ENCODE measurements at regions not wholly inside any gene's neighbourhood (a gene's known extent, or its start where the extent isn't known, plus 50 kb on each side); places are given as distances from the start of the nearest gene placed in this dataset.

DNA sequence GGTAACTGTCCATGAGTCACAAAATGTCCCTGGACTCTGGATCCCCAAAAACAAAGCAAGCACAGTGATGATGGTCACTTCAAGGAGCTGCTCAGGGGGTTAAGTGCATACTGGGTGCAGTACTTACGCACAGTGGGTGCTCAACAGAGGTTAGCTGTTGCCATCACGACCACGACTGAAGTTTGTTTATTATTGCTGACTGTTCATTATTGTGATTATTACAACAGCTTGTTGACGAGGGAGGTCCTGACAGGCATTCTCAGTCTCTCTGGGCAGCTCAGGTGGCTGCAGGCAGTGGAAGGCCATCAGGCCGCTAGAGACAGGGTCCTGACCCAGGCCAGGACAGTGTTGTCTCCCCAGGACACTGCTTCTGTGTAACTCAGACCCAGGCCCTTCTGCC lies 418.8 kb downstream of the SHANK2 start:
- Histone ChIP-seq H3K9me2 (replicated peaks; ENCODE audit: insufficient read depth, low read length) (no peaks in the 10 kb centered on the region), H3F3A (ENCODE audit: insufficient read depth) (no peaks in the 10 kb centered on the region), H3K27me3 (ENCODE audit: low read length) (no peaks in the 10 kb centered on the region), H3K36me3 (ENCODE audit: low read length) (no peaks in the 10 kb centered on the region), H3K9me3 (ENCODE audit: insufficient read depth, low read length) (no peaks in the 10 kb centered on the region), H4K20me1 (ENCODE audit: low read depth, low read length) (no peaks in the 10 kb centered on the region), H3K79me2 (ENCODE audit: insufficient read depth, low read length) (no peaks in the 10 kb centered on the region), H2AFZ (ENCODE audit: low read depth, low read length, severe bottlenecking) (no peak overlapping the region), H3K4me3 (ENCODE audit: insufficient read depth, low read length, poor library complexity, severe bottlenecking) (no peak overlapping the region), H3K4me2 (ENCODE audit: low read depth, low read length, poor library complexity, severe bottlenecking) (no peak overlapping the region), H3K27ac (ENCODE audit: low read depth, low read length) (no peak overlapping the region), H3K9ac (ENCODE audit: low read length) (no peak overlapping the region)
- no peak for TF ChIP-seq EZH2phosphoT487 (conservative IDR thresholded peaks at IDR 0.05; ENCODE audit: low read length)
- TF ChIP-seq, protein P1, sequence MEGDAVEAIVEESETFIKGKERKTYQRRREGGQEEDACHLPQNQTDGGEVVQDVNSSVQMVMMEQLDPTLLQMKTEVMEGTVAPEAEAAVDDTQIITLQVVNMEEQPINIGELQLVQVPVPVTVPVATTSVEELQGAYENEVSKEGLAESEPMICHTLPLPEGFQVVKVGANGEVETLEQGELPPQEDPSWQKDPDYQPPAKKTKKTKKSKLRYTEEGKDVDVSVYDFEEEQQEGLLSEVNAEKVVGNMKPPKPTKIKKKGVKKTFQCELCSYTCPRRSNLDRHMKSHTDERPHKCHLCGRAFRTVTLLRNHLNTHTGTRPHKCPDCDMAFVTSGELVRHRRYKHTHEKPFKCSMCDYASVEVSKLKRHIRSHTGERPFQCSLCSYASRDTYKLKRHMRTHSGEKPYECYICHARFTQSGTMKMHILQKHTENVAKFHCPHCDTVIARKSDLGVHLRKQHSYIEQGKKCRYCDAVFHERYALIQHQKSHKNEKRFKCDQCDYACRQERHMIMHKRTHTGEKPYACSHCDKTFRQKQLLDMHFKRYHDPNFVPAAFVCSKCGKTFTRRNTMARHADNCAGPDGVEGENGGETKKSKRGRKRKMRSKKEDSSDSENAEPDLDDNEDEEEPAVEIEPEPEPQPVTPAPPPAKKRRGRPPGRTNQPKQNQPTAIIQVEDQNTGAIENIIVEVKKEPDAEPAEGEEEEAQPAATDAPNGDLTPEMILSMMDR (IDR thresholded peaks at IDR 0.05; ENCODE audit: insufficient read depth, low read length, poor library complexity, severe bottlenecking): no peak

DNA sequence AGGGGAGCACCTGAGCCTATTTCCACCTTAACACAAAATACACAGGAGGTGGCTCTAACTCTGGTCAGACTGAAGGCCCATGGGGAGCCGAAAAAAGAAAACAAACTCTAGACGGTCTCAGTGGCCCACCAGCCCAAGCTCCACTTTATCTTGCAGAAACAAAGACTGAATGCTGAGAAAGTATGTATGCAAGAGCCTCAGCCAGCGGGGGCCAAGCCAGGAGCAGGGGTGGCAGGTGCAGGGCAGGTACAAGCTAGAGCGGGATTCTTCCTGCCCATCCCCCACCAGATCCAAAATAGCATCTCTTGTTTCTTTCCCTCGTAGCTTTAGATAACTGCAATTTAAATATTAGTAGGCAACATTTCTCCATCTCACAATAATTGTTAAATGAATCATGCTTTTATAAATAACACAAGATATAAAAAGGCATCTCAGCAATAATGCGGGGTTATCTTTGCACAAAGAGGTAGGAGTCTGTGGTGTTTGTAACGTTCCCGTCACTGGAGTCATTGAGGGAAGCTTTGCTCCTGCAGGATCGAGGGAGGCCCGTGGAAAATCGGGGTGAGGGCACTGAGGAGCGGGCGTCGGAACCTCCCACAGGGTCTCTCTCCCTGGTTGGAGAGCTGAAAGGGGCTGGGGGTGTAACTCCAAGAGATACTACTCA lies 418.0 kb downstream of the SHANK2 start:
- H3K27me3 ChIP-seq (ENCODE audit: low read length): no peaks in the 10 kb centered on the region

DNA sequence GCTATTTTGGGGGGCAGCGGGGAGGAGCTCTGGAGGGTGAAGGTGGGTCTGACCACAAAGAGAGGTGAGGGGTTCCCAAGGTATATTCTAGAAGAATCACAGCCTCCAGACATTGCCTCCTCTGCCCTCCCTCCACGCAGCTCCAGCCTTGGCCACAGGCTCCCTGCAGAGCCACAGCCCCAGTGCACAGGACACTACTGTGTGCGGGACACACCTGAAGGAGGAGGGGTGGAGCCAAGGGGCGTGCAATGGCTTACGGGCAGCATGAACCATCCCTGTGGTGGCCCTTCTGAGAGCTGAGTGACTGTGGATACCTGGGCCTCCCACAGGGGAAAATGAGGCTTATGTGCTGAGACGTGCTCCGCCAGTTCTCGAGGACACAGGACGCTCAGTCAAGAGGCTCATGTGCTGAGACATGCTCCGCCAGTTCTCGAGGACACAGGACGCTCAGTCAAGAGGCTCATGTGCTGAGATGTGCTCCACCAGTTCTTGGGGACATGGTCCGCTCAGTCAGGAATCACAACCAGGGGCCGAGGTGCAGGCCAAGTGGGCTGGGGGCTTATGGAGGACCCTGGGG lies 417.3 kb downstream of the SHANK2 start:
- no peak overlapping the region for H3K4me2 ChIP-seq (ENCODE audit: low read depth, low read length, poor library complexity, severe bottlenecking)
- no peaks in the 10 kb centered on the region for H3K9me3 ChIP-seq (ENCODE audit: insufficient read depth, low read length)
- no peaks in the 10 kb centered on the region for H3K79me2 ChIP-seq (ENCODE audit: insufficient read depth, low read length)
- H3K27me3 ChIP-seq (ENCODE audit: low read length): no peaks in the 10 kb centered on the region
- H3K27ac ChIP-seq (ENCODE audit: low read depth, low read length): no peak overlapping the region
- H3K36me3 ChIP-seq (ENCODE audit: low read length): no peaks in the 10 kb centered on the region
- H3K4me3 ChIP-seq (ENCODE audit: insufficient read depth, low read length, poor library complexity, severe bottlenecking): no peak overlapping the region
- no peaks in the 10 kb centered on the region for H3F3A ChIP-seq (ENCODE audit: insufficient read depth)
- H2AFZ ChIP-seq (ENCODE audit: low read depth, low read length, severe bottlenecking): no peak overlapping the region
- no peaks in the 10 kb centered on the region for H4K20me1 ChIP-seq (ENCODE audit: low read depth, low read length)
- H3K9ac ChIP-seq (ENCODE audit: low read length): no peak overlapping the region
- no peaks in the 10 kb centered on the region for H3K9me2 ChIP-seq (replicated peaks; ENCODE audit: insufficient read depth, low read length)
- no peak for TF ChIP-seq EZH2phosphoT487 (conservative IDR thresholded peaks at IDR 0.05; ENCODE audit: low read length)
- TF ChIP-seq, protein P1 (IDR thresholded peaks at IDR 0.05; ENCODE audit: insufficient read depth, low read length, poor library complexity, severe bottlenecking): no peak

More for the DNA sequence above, 418.0 kb downstream of the SHANK2 start:
- Histone ChIP-seq H3K9me2 (replicated peaks; ENCODE audit: insufficient read depth, low read length) (no peaks in the 10 kb centered on the region), H3F3A (ENCODE audit: insufficient read depth) (no peaks in the 10 kb centered on the region), H3K4me3 (ENCODE audit: insufficient read depth, low read length, poor library complexity, severe bottlenecking) (no peak overlapping the region), H3K9me3 (ENCODE audit: insufficient read depth, low read length) (no peaks in the 10 kb centered on the region), H3K9ac (ENCODE audit: low read length) (no peak overlapping the region), H3K27ac (ENCODE audit: low read depth, low read length) (no peak overlapping the region), H3K36me3 (ENCODE audit: low read length) (no peaks in the 10 kb centered on the region), H2AFZ (ENCODE audit: low read depth, low read length, severe bottlenecking) (no peak overlapping the region), H3K4me2 (ENCODE audit: low read depth, low read length, poor library complexity, severe bottlenecking) (no peak overlapping the region), H4K20me1 (ENCODE audit: low read depth, low read length) (no peaks in the 10 kb centered on the region), H3K79me2 (ENCODE audit: insufficient read depth, low read length) (no peaks in the 10 kb centered on the region)
- no peak for TF ChIP-seq EZH2phosphoT487 (conservative IDR thresholded peaks at IDR 0.05; ENCODE audit: low read length)
- TF ChIP-seq, protein P1 (IDR thresholded peaks at IDR 0.05; ENCODE audit: insufficient read depth, low read length, poor library complexity, severe bottlenecking): no peak
